ENCODE measurements at regions not wholly inside any gene's neighbourhood (a gene's known extent, or its start where the extent isn't known, plus 50 kb on each side); places are given as distances from the start of the nearest gene placed in this dataset.

- CTCF ChIA-PET, result interaction anchor here (0.9 to 1.1 kb wide), 3 partner anchors 9 to 18 kb away, joined by 3 to 4 read pairs (median 4); no protein-coding TSS in a partner anchor
- H3K36me3 Mint-ChIP-seq, result no peaks in the 10 kb centered on the region
- ATAC-seq, result no peak
Observed at GRCh38 chr12:11563785-11564739, 85.4 kb upstream of the ETV6 start.

DNA sequence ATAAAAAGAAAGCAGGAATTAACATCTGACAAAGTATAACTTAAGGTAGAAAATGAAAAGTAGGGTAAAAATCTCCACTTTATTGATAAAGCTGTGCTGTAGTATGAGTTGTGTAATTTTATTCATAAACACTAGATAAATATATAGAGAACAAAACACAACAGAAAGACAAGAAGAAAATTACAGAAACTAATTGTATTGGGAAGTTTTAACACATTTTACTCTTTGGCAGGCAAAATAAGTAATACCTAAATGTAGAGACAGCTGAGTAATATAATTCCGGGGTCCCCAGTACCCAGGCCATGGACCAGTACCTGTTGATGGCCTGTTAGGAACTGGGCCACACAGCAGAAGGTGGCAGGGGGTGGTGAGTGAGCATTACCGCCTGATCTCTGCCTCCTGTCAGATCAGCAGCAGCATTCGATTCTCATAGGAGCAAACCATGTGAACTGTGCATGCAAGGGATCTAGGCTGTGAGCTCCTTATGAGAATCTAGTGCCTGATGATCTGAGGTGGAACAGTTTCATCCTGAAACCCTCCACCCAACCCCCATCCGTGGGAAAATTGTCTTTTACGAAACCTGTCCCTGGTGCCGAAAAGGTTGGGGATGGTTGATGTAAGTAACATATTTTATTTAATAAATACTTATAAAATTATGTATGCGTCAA, 84.4 kb upstream of the ETV6 start:
- no peak overlapping the region for H3K4me3 Mint-ChIP-seq
- no peaks in the 10 kb centered on the region for H3K4me1 Mint-ChIP-seq

More at GRCh38 chr12:11563785-11564739, 85.4 kb upstream of the ETV6 start:
- no peak for DNase-seq
- Mint-ChIP-seq H3K27me3 (peaks cover 12% of the 10 kb centered on the region), H3K9me3 (ENCODE audit: low read depth) (peaks cover 2% of the 10 kb centered on the region), H3K4me1 (no peaks in the 10 kb centered on the region), H3K4me3 (no peak overlapping the region), H3K27ac (no peak overlapping the region)

DNA sequence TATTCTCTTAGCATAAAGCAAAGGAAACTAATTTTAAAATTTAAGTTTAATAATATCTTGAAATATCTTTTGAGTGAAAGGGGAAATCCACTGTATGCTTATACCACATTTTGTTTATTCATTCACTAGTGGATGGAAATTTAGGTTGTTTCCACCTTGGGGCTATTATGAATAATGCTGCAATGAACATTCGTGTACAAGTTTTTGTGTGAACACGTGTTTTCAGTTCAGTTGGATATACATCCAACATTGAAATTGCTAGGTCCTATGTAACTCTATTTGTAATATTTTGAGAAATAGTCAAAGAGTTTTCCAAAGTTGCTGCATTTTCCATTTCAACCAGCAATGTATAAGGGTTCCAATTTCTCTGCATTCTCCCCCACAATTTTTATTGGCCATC, 83.7 kb upstream of the ETV6 start:
- Mint-ChIP-seq H3K36me3 (no peaks in the 10 kb centered on the region), H3K27ac (no peak overlapping the region), H3K4me3 (no peak overlapping the region), H3K4me1 (no peaks in the 10 kb centered on the region), H3K27me3 (peaks cover 13% of the 10 kb centered on the region), H3K9me3 (ENCODE audit: low read depth) (peaks cover 2% of the 10 kb centered on the region)
- ATAC-seq, result no peak
- CTCF ChIA-PET, result no interaction called here
- DNase-seq, result no peak

More for the DNA sequence above, 84.4 kb upstream of the ETV6 start:
- peaks cover 12% of the 10 kb centered on the region for H3K27me3 Mint-ChIP-seq
- no peak for ATAC-seq
- no peaks in the 10 kb centered on the region for H3K36me3 Mint-ChIP-seq
- CTCF ChIA-PET, result interaction anchor here (0.9 to 1.0 kb wide), 2 partner anchors 13 to 19 kb away, joined by 3 to 4 read pairs; no protein-coding TSS in a partner anchor
- no peak overlapping the region for H3K27ac Mint-ChIP-seq
- DNase-seq, result no peak
- peaks cover 2% of the 10 kb centered on the region for H3K9me3 Mint-ChIP-seq (ENCODE audit: low read depth)

- peaks cover 2% of the 10 kb centered on the region for H3K9me3 Mint-ChIP-seq (ENCODE audit: low read depth)
- no peak overlapping the region for H3K27ac Mint-ChIP-seq
- no peaks in the 10 kb centered on the region for H3K36me3 Mint-ChIP-seq
- ATAC-seq, result no peak
- CTCF ChIA-PET, result interaction anchor here (1.2 kb wide), 1 partner anchor 15 kb away, joined by 3 read pairs; no protein-coding TSS in a partner anchor
- no peak overlapping the region for H3K4me3 Mint-ChIP-seq
- DNase-seq, result no peak
- peaks cover 17% of the 10 kb centered on the region for H3K27me3 Mint-ChIP-seq
- H3K4me1 Mint-ChIP-seq, result no peaks in the 10 kb centered on the region
Observed at GRCh38 chr12:11568155-11568761, 81.2 kb upstream of the ETV6 start.

GRCh38 chr12:11568762-11569478, 80.6 kb upstream of the ETV6 start:
- Mint-ChIP-seq H3K27ac (no peak overlapping the region), H3K4me3 (no peak overlapping the region), H3K36me3 (peaks cover 2% of the 10 kb centered on the region), H3K9me3 (ENCODE audit: low read depth) (peaks cover 2% of the 10 kb centered on the region), H3K4me1 (no peaks in the 10 kb centered on the region), H3K27me3 (peaks cover 17% of the 10 kb centered on the region)
- no peak for DNase-seq
- no peak for ATAC-seq
- CTCF ChIA-PET, result interaction anchor here (1.2 kb wide), 1 partner anchor 14 kb away, joined by 3 read pairs; no protein-coding TSS in a partner anchor

- no peak for DNase-seq
- Mint-ChIP-seq H3K9me3 (ENCODE audit: low read depth) (peaks cover 2% of the 10 kb centered on the region), H3K27me3 (peaks cover 17% of the 10 kb centered on the region), H3K4me1 (no peaks in the 10 kb centered on the region), H3K4me3 (no peak overlapping the region), H3K27ac (no peak overlapping the region), H3K36me3 (peaks cover 5% of the 10 kb centered on the region)
- no peak for ATAC-seq
- CTCF ChIA-PET, result no interaction called here
Observed at GRCh38 chr12:11569716-11570115, 79.8 kb upstream of the ETV6 start.

- ATAC-seq (no peak), DNase-seq (no peak)
- Mint-ChIP-seq H3K4me1 (peaks cover 3% of the 10 kb centered on the region), H3K36me3 (peaks cover 5% of the 10 kb centered on the region), H3K9me3 (ENCODE audit: low read depth) (no peaks in the 10 kb centered on the region), H3K27ac (no peak overlapping the region), H3K4me3 (no peak overlapping the region), H3K27me3 (peaks cover 24% of the 10 kb centered on the region)
- CTCF ChIA-PET, result no interaction called here
Observed at GRCh38 chr12:11573880-11574279, 75.6 kb upstream of the ETV6 start.

GRCh38 chr12:11576104-11576503, 73.4 kb upstream of the ETV6 start:
- peak; percentile 47 for DNase-seq
- Mint-ChIP-seq H3K36me3 (peaks cover 5% of the 10 kb centered on the region), H3K4me3 (no peak overlapping the region), H3K9me3 (ENCODE audit: low read depth) (no peaks in the 10 kb centered on the region), H3K27me3 (peaks cover 16% of the 10 kb centered on the region), H3K27ac (no peak overlapping the region), H3K4me1 (peaks cover 7% of the 10 kb centered on the region)
- CTCF ChIA-PET, result interaction anchor here (1.0 kb wide), 1 partner anchor 457 kb away, joined by 5 read pairs; no protein-coding TSS in a partner anchor
- ATAC-seq, result peak; percentile 27

DNA sequence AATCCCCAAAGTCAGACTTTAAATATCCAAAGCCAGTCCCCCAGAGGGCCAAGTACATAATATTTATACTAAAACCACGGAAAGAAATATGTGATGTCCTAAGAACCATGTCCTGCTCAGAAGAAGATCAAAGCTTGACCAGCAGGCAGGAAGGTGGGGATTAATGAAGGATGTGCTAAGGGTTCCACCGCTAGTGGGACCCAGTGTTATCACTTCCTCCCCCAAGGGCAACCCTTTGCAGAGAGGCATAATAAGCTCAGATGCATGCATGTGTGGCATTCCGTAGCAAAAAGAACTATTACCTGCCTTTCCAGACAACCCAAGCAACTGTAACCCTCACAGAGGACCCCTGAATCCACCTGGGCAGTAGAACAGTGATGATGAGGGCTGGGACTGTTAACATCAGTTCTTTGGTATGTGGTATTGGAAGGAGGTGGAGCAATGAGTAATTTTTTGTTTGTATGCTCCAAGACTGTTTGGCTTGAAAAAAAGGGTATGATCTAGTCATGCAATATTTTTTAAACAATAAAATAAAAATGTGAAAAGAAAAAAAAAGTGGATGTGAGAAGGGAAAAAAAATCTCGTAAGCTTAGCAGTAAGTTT, 71.7 kb upstream of the ETV6 start:
- CTCF ChIA-PET, result interaction anchor here (1.4 to 6.4 kb wide), 3 partner anchors 13 to 457 kb away, joined by 3 to 159 read pairs (median 4); no protein-coding TSS in a partner anchor
- DNase-seq, result no peak
- Mint-ChIP-seq H3K4me1 (peaks cover 9% of the 10 kb centered on the region), H3K36me3 (peaks cover 5% of the 10 kb centered on the region), H3K27ac (no peak overlapping the region), H3K9me3 (ENCODE audit: low read depth) (no peaks in the 10 kb centered on the region), H3K27me3 (peaks cover 12% of the 10 kb centered on the region), H3K4me3 (no peak overlapping the region)
- no peak for ATAC-seq

DNA sequence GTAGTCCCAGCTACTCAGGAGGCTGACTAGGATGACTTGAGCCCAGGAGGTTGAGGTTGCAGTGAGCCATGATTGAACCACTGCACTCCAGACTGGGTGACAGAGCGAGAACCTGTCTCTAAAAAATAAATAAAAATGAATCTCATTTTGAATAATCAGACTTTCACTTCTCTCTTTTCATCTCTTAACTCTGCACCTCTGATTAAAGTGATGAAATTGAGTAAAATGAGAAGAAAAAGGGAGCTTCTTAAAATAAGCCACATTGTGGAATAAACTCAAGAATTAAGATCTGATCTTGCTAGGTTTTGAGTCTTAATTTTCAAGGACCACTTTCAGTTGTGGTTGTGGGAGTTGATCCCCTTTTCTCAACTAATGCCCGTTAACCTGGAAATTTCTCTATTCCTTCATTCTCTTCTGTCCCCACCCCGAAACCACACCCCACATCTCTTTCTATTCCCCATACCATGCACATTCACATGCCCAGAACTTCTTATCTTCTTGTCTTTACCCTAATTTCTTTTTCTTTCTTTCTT, 70.9 kb upstream of the ETV6 start:
- no peak for ATAC-seq
- peaks cover 9% of the 10 kb centered on the region for H3K4me1 Mint-ChIP-seq
- CTCF ChIA-PET, result interaction anchor here (1.4 to 6.4 kb wide), 4 partner anchors 14 to 456 kb away, joined by 3 to 159 read pairs (median 8); no protein-coding TSS in a partner anchor
- DNase-seq, result no peak
- no peak overlapping the region for H3K27ac Mint-ChIP-seq
- H3K4me3 Mint-ChIP-seq, result no peak overlapping the region
- no peaks in the 10 kb centered on the region for H3K9me3 Mint-ChIP-seq (ENCODE audit: low read depth)
- peaks cover 19% of the 10 kb centered on the region for H3K27me3 Mint-ChIP-seq
- H3K36me3 Mint-ChIP-seq, result peaks cover 5% of the 10 kb centered on the region

- CTCF ChIA-PET, result interaction anchor here (1.0 to 6.4 kb wide), 10 partner anchors 9 to 748 kb away, joined by 3 to 159 read pairs (median 4); no protein-coding TSS in a partner anchor
- ATAC-seq (no peak), DNase-seq (no peak)
- H3K9me3 Mint-ChIP-seq (ENCODE audit: low read depth), result no peaks in the 10 kb centered on the region
- H3K27ac Mint-ChIP-seq, result no peak overlapping the region
- no peaks in the 10 kb centered on the region for H3K36me3 Mint-ChIP-seq
- peaks cover 28% of the 10 kb centered on the region for H3K27me3 Mint-ChIP-seq
- peaks cover 9% of the 10 kb centered on the region for H3K4me1 Mint-ChIP-seq
- no peak overlapping the region for H3K4me3 Mint-ChIP-seq
Observed at GRCh38 chr12:11580125-11580751, 69.2 kb upstream of the ETV6 start.
